HCT116 (cell line): ENCODE measurements at regions not wholly inside any gene's neighbourhood (a gene's known extent, or its start where the extent isn't known, plus 50 kb on each side); places are given as distances from the start of the nearest gene placed in this dataset.

Experiments
- ATAC-seq: fragments of 200-7000 bp; cut with Tn5 transposase; 2 replicates; pipeline ENCODE4 v1.9.1; 2020; ENCODE audit warnings: mild to moderate bottlenecking, moderate library complexity
- BruUV-seq: library from RNA; stranded (reverse); fragments of 400-500 nt; replicated peaks from 2 replicates; lab custom pipeline; 2021; lab: Mats Ljungman, UMichigan
- CTCF ChIA-PET: fragments of 300-600 bp; sonication (Branson Sonifier 250); formaldehyde crosslinking; loops from one replicate; lab custom pipeline; 2021; ENCODE audit warnings: antibody characterized with exemption; lab: Charles Lee
- POLR2A ChIA-PET: fragments of 300-600, 350-600 bp; sonication (Branson Sonifier 250); formaldehyde crosslinking; loops from one replicate; lab custom pipeline; 2021; ENCODE audit warnings: antibody characterized with exemption; lab: Charles Lee
- RAD21 ChIA-PET, 2 experiments: fragments of 300-600 bp; sonication (Branson Sonifier 250); formaldehyde crosslinking; loops; one replicate each; lab custom pipeline; 2023; ENCODE audit warnings: low total read pairs in 2 of 2; ENCODE audit not compliant: uncharacterized antibody in 2 of 2, unreplicated experiment in 2 of 2, low non-redundant PET in 1 of 2; lab: Charles Lee
- DNase-seq: peaks from one replicate; pipeline ENCODE4 v3.0.0-alpha.2; 2010; ENCODE audit warnings: low read depth, low spot score
- H2AFZ ChIP-seq: fragments of 200-600 bp; shearing (Covaris generic), sonication (generic); 2 replicates; pipeline ENCODE4 v1.6.1; 2017; ENCODE audit warnings: low read depth, mixed run types, mixed read lengths, antibody characterized with exemption, low read length; ENCODE audit not compliant: poor library complexity, severe bottlenecking
- H3K27ac ChIP-seq: 2 replicates; pipeline ENCODE4 v1.5.1; 2012; ENCODE audit warnings: low read depth, low read length
- H3K27me3 ChIP-seq: fragments of 200-600 bp; sonication (generic); 2 replicates; pipeline ENCODE4 v1.6.1; 2016; ENCODE audit warnings: mixed run types, low read length, mixed read lengths; ENCODE audit not compliant: insufficient read depth
- H3K36me3 ChIP-seq, 2 experiments: fragments of 200-500 bp in 1 of 2; fragments of 200-600 bp in 1 of 2; sonication (Bioruptor generic) in 1 of 2; sonication (generic) in 1 of 2; 2 replicates each; pipeline versions ENCODE4 v1.5.1 to v1.6.1; 2014 to 2016; ENCODE audit warnings: low read length in 2 of 2, inconsistent platforms in 1 of 2, mixed read lengths in 1 of 2, mixed run types in 1 of 2; ENCODE audit not compliant: insufficient read depth in 2 of 2, control insufficient read depth in 1 of 2
- H3K4me1 ChIP-seq, 2 experiments: fragments of 200-600 bp in 1 of 2; sonication (generic) in 1 of 2; 2 replicates each; pipeline versions ENCODE4 v1.5.1 to v1.6.1; 2012 to 2017; ENCODE audit warnings: low read length in 2 of 2, inconsistent platforms in 1 of 2, mild to moderate bottlenecking in 1 of 2, mixed read lengths in 1 of 2, mixed run types in 1 of 2, moderate library complexity in 1 of 2; ENCODE audit not compliant: insufficient read depth in 2 of 2, control insufficient read depth in 1 of 2
- H3K4me2 ChIP-seq: fragments of 200-600 bp; sonication (generic); 2 replicates; pipeline ENCODE4 v1.6.1; 2017; ENCODE audit warnings: mixed run types, low read length, mixed read lengths
- H3K4me3 ChIP-seq, 2 experiments: fragments of 200-600 bp in 1 of 2; sonication (generic) in 1 of 2; replicated peaks in 1 of 2; 2 replicates each; pipeline ENCODE4 v1.5.1; 2011 to 2016; ENCODE audit warnings: low read length in 2 of 2, control low read depth in 1 of 2, low read depth in 1 of 2, mild to moderate bottlenecking in 1 of 2, mixed read lengths in 1 of 2, mixed run types in 1 of 2
- H3K79me2 ChIP-seq: fragments of 200-600 bp; sonication (generic); 2 replicates; pipeline ENCODE4 v1.6.1; 2017; ENCODE audit warnings: mild to moderate bottlenecking, mixed run types, low read length, moderate library complexity, mixed read lengths; ENCODE audit not compliant: insufficient read depth
- H3K9ac ChIP-seq: fragments of 200-600 bp; sonication (generic); 2 replicates; pipeline ENCODE4 v1.6.1; 2016; ENCODE audit warnings: low read length, mixed read lengths
- H3K9me2 ChIP-seq: fragments of 200-600 bp; sonication (generic), shearing (Covaris generic); 2 replicates; pipeline ENCODE4 v1.6.1; 2017; ENCODE audit warnings: mixed run types, mild to moderate bottlenecking, moderate library complexity; ENCODE audit not compliant: insufficient read depth
- H3K9me3 ChIP-seq, 2 experiments: fragments of 200-500 bp in 1 of 2; fragments of 200-600 bp in 1 of 2; sonication (Bioruptor generic) in 1 of 2; sonication (generic) in 1 of 2; 2 replicates each; pipeline ENCODE4 v1.6.1; 2014 to 2017; ENCODE audit warnings: low read length in 2 of 2, mixed read lengths in 2 of 2, inconsistent platforms in 1 of 2, low read depth in 1 of 2, mild to moderate bottlenecking in 1 of 2, mixed run types in 1 of 2, moderate library complexity in 1 of 2; ENCODE audit not compliant: control insufficient read depth in 1 of 2, insufficient read depth in 1 of 2
- H4K20me1 ChIP-seq: fragments of 200-600 bp; sonication (generic), shearing (Covaris generic); 2 replicates; pipeline ENCODE4 v1.6.1; 2017; ENCODE audit warnings: mixed run types, mild to moderate bottlenecking, moderate library complexity; ENCODE audit not compliant: insufficient read depth
- CEBPB ChIP-seq: IDR thresholded peaks from 2 replicates; pipeline ENCODE4 v1.6.1; 2012; ENCODE audit warnings: low read depth
- CTCF ChIP-seq, 3 experiments: fragments of 200-600 bp in 1 of 3; sonication (generic) in 1 of 3; IDR thresholded peaks in 2 of 3; conservative IDR thresholded peaks in 1 of 3; 2 replicates each; pipeline ENCODE4 v1.5.1; 2012 to 2017; ENCODE audit warnings: low read depth in 2 of 3, low read length in 2 of 3, antibody characterized with exemption in 1 of 3, borderline replicate concordance in 1 of 3, control low read depth in 1 of 3, mild to moderate bottlenecking in 1 of 3, mixed read lengths in 1 of 3, mixed run types in 1 of 3, moderate library complexity in 1 of 3; ENCODE audit not compliant: insufficient read depth in 1 of 3
- FOSL1 ChIP-seq: IDR thresholded peaks from 2 replicates; pipeline ENCODE4 v1.6.1; 2012; ENCODE audit warnings: low read depth
- POLR2A ChIP-seq: IDR thresholded peaks from 2 replicates; pipeline ENCODE4 v1.7.0; 2011; ENCODE audit warnings: borderline replicate concordance; ENCODE audit not compliant: insufficient read depth, insufficient read length; ENCODE audit errors: extremely low read depth
- REST ChIP-seq: IDR thresholded peaks from 2 replicates; pipeline ENCODE4 v1.6.1; 2012; ENCODE audit warnings: low read depth
- SP1 ChIP-seq: IDR thresholded peaks from 2 replicates; pipeline ENCODE4 v1.6.1; 2012; ENCODE audit warnings: low read depth
- SRF ChIP-seq: IDR thresholded peaks from 2 replicates; pipeline ENCODE4 v1.6.1; 2012; ENCODE audit warnings: low read depth
- YY1 ChIP-seq: IDR thresholded peaks from 2 replicates; pipeline ENCODE4 v1.6.1; 2011; ENCODE audit warnings: low read length, low read depth, moderate library complexity, mild to moderate bottlenecking; ENCODE audit not compliant: insufficient replicate concordance; ENCODE audit errors: extremely low read depth
- intact Hi-C: fragments of 100-400 bp; cut with micrococcal nuclease; formaldehyde crosslinking; loops from 2 replicates; pipeline ENCODE4 v1.10.0; 2022

DNA sequence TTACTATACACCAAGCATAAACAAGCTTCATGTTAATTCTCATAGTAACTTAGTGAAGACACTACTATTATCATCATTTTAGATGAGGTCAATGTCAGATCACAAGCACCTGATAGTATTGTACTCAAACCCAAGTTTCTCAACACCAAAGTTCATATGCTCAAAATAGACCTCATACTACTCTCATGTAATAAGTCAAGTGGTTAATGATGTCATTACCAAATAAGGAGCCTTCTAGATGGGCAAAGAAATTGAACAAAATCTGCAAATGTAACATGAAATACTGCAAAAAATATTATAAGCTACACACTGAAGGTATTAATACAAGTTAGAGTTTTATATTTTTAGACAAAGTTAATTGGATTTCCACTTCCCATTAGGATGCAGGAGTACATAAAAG, 144.0 kb upstream of the CHRM3 start:
- ATAC-seq (no peak), DNase-seq (no peak)
- no peak for TF ChIP-seq REST
- no peak for TF ChIP-seq SP1
- TF ChIP-seq POLR2A, result no peak
- no peak for TF ChIP-seq YY1
- no peak for TF ChIP-seq SRF
- TF ChIP-seq CEBPB, result no peak
- no peak for TF ChIP-seq FOSL1
- no peak for TF ChIP-seq CTCF (IDR thresholded peaks at IDR 0.05 in 2 of 3, conservative IDR thresholded peaks at IDR 0.05 in 1 of 3; ENCODE audit: borderline replicate concordance in 1 of 3, insufficient read depth in 1 of 3, low read depth in 2 of 3, low read length in 2 of 3)
- Histone ChIP-seq H3K4me3 (no peak overlapping the region), H4K20me1 (no peaks in the 10 kb centered on the region), H3K27me3 (no peaks in the 10 kb centered on the region), H3K4me2 (no peak overlapping the region), H3K27ac (no peak overlapping the region), H3K4me1 (no peaks in the 10 kb centered on the region), H2AFZ (no peak overlapping the region), H3K79me2 (no peaks in the 10 kb centered on the region), H3K9ac (no peak overlapping the region), H3K9me3 (peaks cover 16 to 20% of the 10 kb centered on the region in 2 experiments; a peak in 2 of 4 replicates), H3K9me2 (no peaks in the 10 kb centered on the region), H3K36me3 (no peaks in the 10 kb centered on the region)
- intact Hi-C loops, result no loop called here
- CTCF ChIA-PET, result no interaction called here
- POLR2A ChIA-PET, result no interaction called here
- BruUV-seq, result no TSS peak
- RAD21 ChIA-PET, result no interaction called here
